ENCODE measurements at regions not wholly inside any gene's neighbourhood (a gene's known extent, or its start where the extent isn't known, plus 50 kb on each side); places are given as distances from the start of the nearest gene placed in this dataset.

DNA sequence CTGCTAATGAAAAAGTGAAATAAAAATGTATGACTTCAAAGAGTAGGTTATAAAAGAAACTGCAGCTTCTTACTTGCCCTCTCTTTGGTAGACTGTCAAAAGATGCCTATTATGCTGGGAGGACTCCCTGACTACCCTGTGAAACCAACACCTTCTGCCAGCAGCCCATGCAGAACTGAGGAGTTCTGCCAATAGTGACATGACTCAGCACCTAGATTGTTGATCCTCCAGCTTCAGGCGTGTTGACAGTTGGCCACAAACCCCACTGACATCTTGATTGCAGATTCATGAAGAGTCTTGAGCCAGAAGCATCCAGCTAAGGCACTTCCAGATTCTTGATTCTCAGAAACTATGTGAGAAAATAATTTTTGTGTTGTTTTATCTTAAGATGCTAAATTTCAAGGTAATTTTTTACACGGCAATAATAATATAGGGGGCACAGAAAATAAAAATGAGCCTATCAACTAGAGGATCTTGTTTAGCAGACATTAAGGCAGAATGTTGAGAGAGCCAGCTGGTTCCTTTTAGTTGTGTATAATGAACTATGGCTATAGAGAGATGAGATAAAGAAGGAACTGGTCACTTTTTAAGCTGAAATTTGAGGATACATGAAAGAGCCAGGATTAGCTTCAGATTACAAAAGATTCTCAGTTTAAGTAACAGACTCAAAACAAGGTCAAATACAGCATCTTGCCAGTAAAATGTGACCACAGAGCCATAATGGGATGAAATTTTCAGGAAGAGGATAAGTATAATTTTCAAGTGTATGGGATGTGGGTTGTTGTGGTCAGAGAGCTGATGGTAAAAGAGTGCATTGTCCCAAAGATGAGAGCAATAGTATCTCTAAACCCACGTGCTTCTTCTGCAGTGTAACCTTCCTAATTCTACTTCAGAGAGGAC, 588.7 kb upstream of the CBLB start:
- DNase-seq = no peak
- Histone ChIP-seq H3K36me3 (no peaks in the 10 kb centered on the region), H3K27ac (no peak overlapping the region), H3K27me3 (no peaks in the 10 kb centered on the region), H3K4me3 (no peak overlapping the region), H3K4me1 (no peaks in the 10 kb centered on the region), H3K9me3 (no peaks in the 10 kb centered on the region), H3K9ac (ENCODE audit: low read depth in 2 of 2, low read length in 2 of 2) (no peak overlapping the region)
- TF ChIP-seq, protein P1, sequence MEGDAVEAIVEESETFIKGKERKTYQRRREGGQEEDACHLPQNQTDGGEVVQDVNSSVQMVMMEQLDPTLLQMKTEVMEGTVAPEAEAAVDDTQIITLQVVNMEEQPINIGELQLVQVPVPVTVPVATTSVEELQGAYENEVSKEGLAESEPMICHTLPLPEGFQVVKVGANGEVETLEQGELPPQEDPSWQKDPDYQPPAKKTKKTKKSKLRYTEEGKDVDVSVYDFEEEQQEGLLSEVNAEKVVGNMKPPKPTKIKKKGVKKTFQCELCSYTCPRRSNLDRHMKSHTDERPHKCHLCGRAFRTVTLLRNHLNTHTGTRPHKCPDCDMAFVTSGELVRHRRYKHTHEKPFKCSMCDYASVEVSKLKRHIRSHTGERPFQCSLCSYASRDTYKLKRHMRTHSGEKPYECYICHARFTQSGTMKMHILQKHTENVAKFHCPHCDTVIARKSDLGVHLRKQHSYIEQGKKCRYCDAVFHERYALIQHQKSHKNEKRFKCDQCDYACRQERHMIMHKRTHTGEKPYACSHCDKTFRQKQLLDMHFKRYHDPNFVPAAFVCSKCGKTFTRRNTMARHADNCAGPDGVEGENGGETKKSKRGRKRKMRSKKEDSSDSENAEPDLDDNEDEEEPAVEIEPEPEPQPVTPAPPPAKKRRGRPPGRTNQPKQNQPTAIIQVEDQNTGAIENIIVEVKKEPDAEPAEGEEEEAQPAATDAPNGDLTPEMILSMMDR (IDR thresholded peaks at IDR 0.05) = no peak
- intact Hi-C loops (cut with DNase I) = no loop called here

DNA sequence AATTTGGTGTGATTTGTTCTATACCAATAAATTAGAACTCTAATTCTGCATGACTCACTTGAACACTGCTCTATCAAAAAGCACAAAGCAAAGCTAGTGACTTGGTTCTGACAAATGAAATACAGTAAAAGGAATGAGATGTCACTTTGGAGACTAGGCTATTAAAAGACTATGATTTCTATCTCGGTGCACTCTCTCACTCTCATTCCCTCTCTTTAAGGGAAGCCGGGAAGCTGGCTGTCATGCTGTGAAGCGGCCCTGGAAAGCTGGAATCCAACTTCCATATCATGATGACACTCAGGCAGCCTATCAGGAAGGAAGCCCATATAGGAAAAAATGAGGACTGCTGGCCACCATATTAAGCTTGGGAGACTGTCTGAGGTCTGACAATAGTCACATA, 590.1 kb upstream of the CBLB start:
- no peaks in the 10 kb centered on the region for H3K27me3 ChIP-seq
- H3K36me3 ChIP-seq = no peaks in the 10 kb centered on the region
- H3K4me1 ChIP-seq = no peaks in the 10 kb centered on the region
- no peak for DNase-seq
- H3K4me3 ChIP-seq = no peak overlapping the region
- intact Hi-C loops (cut with DNase I) = no loop called here
- TF ChIP-seq, protein P1 (IDR thresholded peaks at IDR 0.05) = no peak
- H3K9me3 ChIP-seq = no peaks in the 10 kb centered on the region
- no peak overlapping the region for H3K9ac ChIP-seq (ENCODE audit: low read depth in 2 of 2, low read length in 2 of 2)
- H3K27ac ChIP-seq = no peak overlapping the region

GRCh38 chr3:106466881-106467280, 598.1 kb upstream of the CBLB start:
- Histone ChIP-seq H3K4me3 (no peak overlapping the region), H3K9ac (ENCODE audit: low read depth in 2 of 2, low read length in 2 of 2) (no peak overlapping the region), H3K9me3 (no peaks in the 10 kb centered on the region), H3K27ac (no peak overlapping the region), H3K4me1 (no peaks in the 10 kb centered on the region), H3K36me3 (no peaks in the 10 kb centered on the region), H3K27me3 (no peaks in the 10 kb centered on the region)
- no peak for DNase-seq
- TF ChIP-seq, protein P1 (IDR thresholded peaks at IDR 0.05) = no peak
- intact Hi-C loops (cut with DNase I) = no loop called here

- Histone ChIP-seq H3K9me3 (no peaks in the 10 kb centered on the region), H3K36me3 (no peaks in the 10 kb centered on the region), H3K27me3 (no peaks in the 10 kb centered on the region), H3K4me1 (no peaks in the 10 kb centered on the region), H3K4me3 (no peak overlapping the region), H3K9ac (ENCODE audit: low read depth in 2 of 2, low read length in 2 of 2) (no peak overlapping the region), H3K27ac (no peak overlapping the region)
- TF ChIP-seq, protein P1 (IDR thresholded peaks at IDR 0.05) = no peak
- no peak for DNase-seq
- intact Hi-C loops (cut with DNase I) = no loop called here
Observed at GRCh38 chr3:106473576-106474475, 605.0 kb upstream of the CBLB start.

GRCh38 chr3:106482451-106482850, 613.6 kb upstream of the CBLB start:
- Histone ChIP-seq H3K27ac (no peak overlapping the region), H3K4me1 (no peaks in the 10 kb centered on the region), H3K9ac (ENCODE audit: low read depth in 2 of 2, low read length in 2 of 2) (no peak overlapping the region), H3K27me3 (no peaks in the 10 kb centered on the region), H3K4me3 (no peak overlapping the region), H3K36me3 (no peaks in the 10 kb centered on the region), H3K9me3 (no peaks in the 10 kb centered on the region)
- intact Hi-C loops (cut with DNase I) = no loop called here
- TF ChIP-seq, protein P1 (IDR thresholded peaks at IDR 0.05) = no peak
- no peak for DNase-seq

Data from colonic mucosa (tissue), 4 donors.